HG02678 (cell line): ENCODE measurements at regions not wholly inside any gene's neighbourhood (a gene's known extent, or its start where the extent isn't known, plus 50 kb on each side); places are given as distances from the start of the nearest gene placed in this dataset.
"Not testable (repeated sequence)": the region's sequence is repeated elsewhere in the genome, so short reads cannot be mapped to it uniquely, and the experiment has no call there.

ENCODE experiments used
- ATAC-seq: cut with Tn5 transposase; IDR thresholded peaks from one replicate; pipeline ENCODE4 v1.9.1; 2021; ENCODE audit warnings: mild to moderate bottlenecking, moderate library complexity; ENCODE audit not compliant: unreplicated experiment

- no peak for ATAC-seq
Observed at GRCh38 chr13:84645196-84646012, 763.1 kb upstream of the SLITRK1 start.

GRCh38 chr13:84641491-84641890 is 759.2 kb upstream of the SLITRK1 start:
- no peak for ATAC-seq

GRCh38 chr13:84640691-84641090 is 758.4 kb upstream of the SLITRK1 start:
- ATAC-seq, result no peak

- ATAC-seq, result no peak
Observed at GRCh38 chr13:84630476-84630875, 748.2 kb upstream of the SLITRK1 start.

GRCh38 chr13:84616864-84617263 is 734.6 kb upstream of the SLITRK1 start:
- no peak for ATAC-seq

- ATAC-seq, result no peak
Observed at GRCh38 chr13:84609716-84610115, 727.4 kb upstream of the SLITRK1 start.

- ATAC-seq, result no peak
Observed at GRCh38 chr13:84607261-84608013, 725.2 kb upstream of the SLITRK1 start.

- no peak for ATAC-seq
Observed at GRCh38 chr13:84606616-84607015, 724.3 kb upstream of the SLITRK1 start.

GRCh38 chr13:84605927-84606326 is 723.7 kb upstream of the SLITRK1 start:
- no peak for ATAC-seq

GRCh38 chr13:84591444-84591843 is 709.2 kb upstream of the SLITRK1 start:
- ATAC-seq, result no peak

GRCh38 chr13:84590663-84591062 is 708.4 kb upstream of the SLITRK1 start:
- ATAC-seq, result no peak

GRCh38 chr13:84588023-84588422 is 705.7 kb upstream of the SLITRK1 start:
- no peak for ATAC-seq

- ATAC-seq, result not testable (repeated sequence)
Observed at GRCh38 chr13:84579901-84580300, 697.6 kb upstream of the SLITRK1 start.

GRCh38 chr13:84574851-84575250 is 692.6 kb upstream of the SLITRK1 start:
- no peak for ATAC-seq

GRCh38 chr13:84571264-84571663 is 689.0 kb upstream of the SLITRK1 start:
- ATAC-seq, result no peak

- no peak for ATAC-seq
Observed at GRCh38 chr13:84570831-84571230, 688.6 kb upstream of the SLITRK1 start.

- ATAC-seq, result no peak
Observed at GRCh38 chr13:84569366-84569765, 687.1 kb upstream of the SLITRK1 start.

GRCh38 chr13:84567848-84568247 is 685.6 kb upstream of the SLITRK1 start:
- no peak for ATAC-seq

- ATAC-seq, result no peak
Observed at GRCh38 chr13:84566780-84567179, 684.5 kb upstream of the SLITRK1 start.

- no peak for ATAC-seq
Observed at GRCh38 chr13:84563611-84564010, 681.3 kb upstream of the SLITRK1 start.

GRCh38 chr13:84553227-84553626 is 671.0 kb upstream of the SLITRK1 start:
- ATAC-seq, result no peak

- ATAC-seq, result no peak
Observed at GRCh38 chr13:84543962-84544361, 661.7 kb upstream of the SLITRK1 start.
